TTC549 (cell line): ENCODE measurements at regions not wholly inside any gene's neighbourhood (a gene's known extent, or its start where the extent isn't known, plus 50 kb on each side); places are given as distances from the start of the nearest gene placed in this dataset.

Experiments
- FAIRE-seq: peaks from 2 replicates; lab custom pipeline; 2012; peaks lifted over from hg19 to GRCh38; lab: Jason Lieb, UNC

GRCh38 chr13:78227709-78228108 lies 309.1 kb upstream of the EDNRB start:
- no peak for FAIRE-seq

- no peak for FAIRE-seq
Observed at GRCh38 chr13:78215458-78216108, 297.0 kb upstream of the EDNRB start.

GRCh38 chr13:78201411-78201810 lies 282.8 kb upstream of the EDNRB start:
- no peak for FAIRE-seq

- FAIRE-seq: no peak
Observed at GRCh38 chr13:78198821-78199220, 280.2 kb upstream of the EDNRB start.

- no peak for FAIRE-seq
Observed at GRCh38 chr13:78198419-78198818, 279.8 kb upstream of the EDNRB start.

- FAIRE-seq: no peak
Observed at GRCh38 chr13:78197231-78197630, 278.6 kb upstream of the EDNRB start.

GRCh38 chr13:78194904-78195639 lies 276.4 kb upstream of the EDNRB start:
- no peak for FAIRE-seq

GRCh38 chr13:78193846-78194245 lies 275.2 kb upstream of the EDNRB start:
- no peak for FAIRE-seq

GRCh38 chr13:78192716-78193115 lies 274.1 kb upstream of the EDNRB start:
- no peak for FAIRE-seq

GRCh38 chr13:78190296-78190695 lies 271.7 kb upstream of the EDNRB start:
- FAIRE-seq: no peak

GRCh38 chr13:78187781-78188180 lies 269.1 kb upstream of the EDNRB start:
- FAIRE-seq: no peak

- FAIRE-seq: no peak
Observed at GRCh38 chr13:78185700-78186099, 267.1 kb upstream of the EDNRB start.

- FAIRE-seq: no peak
Observed at GRCh38 chr13:78183732-78184131, 265.1 kb upstream of the EDNRB start.

GRCh38 chr13:78182813-78183212 lies 264.2 kb upstream of the EDNRB start:
- FAIRE-seq: no peak

GRCh38 chr13:78177306-78177705 lies 258.7 kb upstream of the EDNRB start:
- no peak for FAIRE-seq

GRCh38 chr13:78176880-78177279 lies 258.2 kb upstream of the EDNRB start:
- no peak for FAIRE-seq

GRCh38 chr13:78169386-78169785 lies 250.8 kb upstream of the EDNRB start:
- FAIRE-seq: no peak

- FAIRE-seq: no peak
Observed at GRCh38 chr13:78168981-78169380, 250.3 kb upstream of the EDNRB start.

- FAIRE-seq: no peak
Observed at GRCh38 chr13:78161266-78161665, 242.6 kb upstream of the EDNRB start.

- FAIRE-seq: no peak
Observed at GRCh38 chr13:78160793-78161192, 242.2 kb upstream of the EDNRB start.

- FAIRE-seq: no peak
Observed at GRCh38 chr13:78152415-78152814, 233.8 kb upstream of the EDNRB start.

- FAIRE-seq: no peak
Observed at GRCh38 chr13:78147905-78148304, 229.3 kb upstream of the EDNRB start.

GRCh38 chr13:78145276-78145675 lies 226.6 kb upstream of the EDNRB start:
- no peak for FAIRE-seq

GRCh38 chr13:78139765-78140164 lies 221.1 kb upstream of the EDNRB start:
- FAIRE-seq: no peak
